HG03342 (cell line): ENCODE measurements at regions not wholly inside any gene's neighbourhood (a gene's known extent, or its start where the extent isn't known, plus 50 kb on each side); places are given as distances from the start of the nearest gene placed in this dataset.

Experiments
- ATAC-seq: cut with Tn5 transposase; IDR thresholded peaks from one replicate; pipeline ENCODE4 v1.9.1; 2021; ENCODE audit warnings: mild to moderate bottlenecking, moderate library complexity; ENCODE audit not compliant: unreplicated experiment

GRCh38 chr4:111464251-111465045 is 680.8 kb upstream of the FAM241A start:
- ATAC-seq: no peak

- ATAC-seq: no peak
These were observed 678.2 kb upstream of the FAM241A start for GRCh38 chr4:111466811-111467604.

GRCh38 chr4:111475001-111475400 is 670.3 kb upstream of the FAM241A start:
- ATAC-seq: no peak

- ATAC-seq: no peak
These were observed 669.6 kb upstream of the FAM241A start for GRCh38 chr4:111475666-111476065.

GRCh38 chr4:111480510-111480909 is 664.7 kb upstream of the FAM241A start:
- no peak for ATAC-seq

GRCh38 chr4:111483375-111484169 is 661.7 kb upstream of the FAM241A start:
- no peak for ATAC-seq

GRCh38 chr4:111492496-111492895 is 652.8 kb upstream of the FAM241A start:
- ATAC-seq: no peak

- no peak for ATAC-seq
These were observed 650.8 kb upstream of the FAM241A start for GRCh38 chr4:111494471-111494870.

GRCh38 chr4:111494971-111495370 is 650.3 kb upstream of the FAM241A start:
- ATAC-seq: no peak

- no peak for ATAC-seq
These were observed 646.0 kb upstream of the FAM241A start for GRCh38 chr4:111499291-111499690.

GRCh38 chr4:111499706-111500105 is 645.5 kb upstream of the FAM241A start:
- no peak for ATAC-seq

GRCh38 chr4:111500858-111501257 is 644.4 kb upstream of the FAM241A start:
- no peak for ATAC-seq

- no peak for ATAC-seq
These were observed 643.3 kb upstream of the FAM241A start for GRCh38 chr4:111501946-111502345.

- ATAC-seq: no peak
These were observed 642.6 kb upstream of the FAM241A start for GRCh38 chr4:111502626-111503025.

GRCh38 chr4:111506706-111507105 is 638.5 kb upstream of the FAM241A start:
- no peak for ATAC-seq

GRCh38 chr4:111510535-111510934 is 634.7 kb upstream of the FAM241A start:
- no peak for ATAC-seq

GRCh38 chr4:111512081-111512783 is 633.0 kb upstream of the FAM241A start:
- no peak for ATAC-seq

GRCh38 chr4:111519683-111520082 is 625.6 kb upstream of the FAM241A start:
- ATAC-seq: no peak

- no peak for ATAC-seq
These were observed 614.8 kb upstream of the FAM241A start for GRCh38 chr4:111530446-111530845.

- ATAC-seq: no peak
These were observed 609.5 kb upstream of the FAM241A start for GRCh38 chr4:111535792-111536191.

- ATAC-seq: no peak
These were observed 608.1 kb upstream of the FAM241A start for GRCh38 chr4:111537165-111537564.
